Neuronal stem cell (in vitro differentiated cells): ENCODE measurements at regions not wholly inside any gene's neighbourhood (a gene's known extent, or its start where the extent isn't known, plus 50 kb on each side); places are given as distances from the start of the nearest gene placed in this dataset.

Source experiments
- DNase-seq: peaks from one replicate; pipeline ENCODE4 v3.0.0-alpha.2; 2013; ENCODE audit warnings: low spot score
- H2AFZ ChIP-seq: one replicate; pipeline ENCODE4 v1.6.1; 2013; ENCODE audit warnings: mild to moderate bottlenecking, low read length, inconsistent platforms
- H2AK5ac ChIP-seq: 2 replicates; pipeline ENCODE4 v1.6.1; 2013; ENCODE audit warnings: low read depth, mild to moderate bottlenecking, inconsistent platforms, low read length, moderate library complexity, mixed read lengths
- H2BK120ac ChIP-seq: 2 replicates; pipeline ENCODE4 v1.6.1; 2013; ENCODE audit warnings: low read depth, mild to moderate bottlenecking, inconsistent platforms, low read length, moderate library complexity, mixed read lengths
- H2BK12ac ChIP-seq: one replicate; pipeline ENCODE4 v1.6.1; 2013; ENCODE audit warnings: low read length, inconsistent platforms
- H2BK15ac ChIP-seq: 2 replicates; pipeline ENCODE4 v1.6.1; 2013; ENCODE audit warnings: mild to moderate bottlenecking, low read length, inconsistent platforms, mixed read lengths
- H2BK5ac ChIP-seq: one replicate; pipeline ENCODE4 v1.6.1; 2013; ENCODE audit warnings: inconsistent platforms, mild to moderate bottlenecking, low read length, moderate library complexity
- H3K14ac ChIP-seq: one replicate; pipeline ENCODE4 v1.6.1; 2013; ENCODE audit warnings: low read length, inconsistent platforms
- H3K18ac ChIP-seq: 2 replicates; pipeline ENCODE4 v1.6.1; 2013; ENCODE audit warnings: low read length, inconsistent platforms
- H3K23ac ChIP-seq: 2 replicates; pipeline ENCODE4 v1.6.1; 2013; ENCODE audit warnings: low read depth, mild to moderate bottlenecking, mixed read lengths, low read length, inconsistent platforms; ENCODE audit not compliant: poor library complexity
- H3K27ac ChIP-seq: replicated peaks from 3 replicates; pipeline ENCODE4 v1.5.1; 2013; ENCODE audit warnings: low read length, inconsistent platforms
- H3K27me3 ChIP-seq, 3 experiments: 2 replicates each; pipeline ENCODE4 v1.6.1; 2013; ENCODE audit warnings: low read length in 3 of 3, mild to moderate bottlenecking in 2 of 3, inconsistent platforms in 1 of 3, low read depth in 1 of 3, mixed read lengths in 1 of 3, moderate library complexity in 1 of 3; ENCODE audit not compliant: control insufficient read depth in 3 of 3, insufficient read depth in 3 of 3
- H3K36me3 ChIP-seq, 2 donors: replicated peaks in 1 of 2; 2 replicates each; pipeline ENCODE4 v1.6.1; 2013; ENCODE audit warnings: low read length in 2 of 2; ENCODE audit not compliant: control insufficient read depth in 2 of 2, insufficient read depth in 2 of 2
- H3K4ac ChIP-seq: 2 replicates; pipeline ENCODE4 v1.6.1; 2013; ENCODE audit warnings: inconsistent platforms, mild to moderate bottlenecking, low read length, moderate library complexity
- H3K4me1 ChIP-seq, 2 donors: 1 replicate in 1 of 2; 2 replicates in 1 of 2; pipeline ENCODE4 v1.6.1; 2013; ENCODE audit warnings: low read length in 2 of 2, low read depth in 1 of 2; ENCODE audit not compliant: control insufficient read depth in 2 of 2, insufficient read depth in 1 of 2
- H3K4me2 ChIP-seq: one replicate; pipeline ENCODE4 v1.6.1; 2013; ENCODE audit warnings: mild to moderate bottlenecking, low read length, inconsistent platforms; ENCODE audit not compliant: insufficient read depth, poor library complexity, severe bottlenecking
- H3K4me3 ChIP-seq, 2 donors: 2 replicates each; pipeline ENCODE4 v1.5.1; 2013; ENCODE audit warnings: low read length in 2 of 2, mild to moderate bottlenecking in 2 of 2, inconsistent platforms in 1 of 2, moderate library complexity in 1 of 2
- H3K79me1 ChIP-seq: one replicate; pipeline ENCODE4 v1.6.1; 2013; ENCODE audit warnings: low read depth, mild to moderate bottlenecking, inconsistent platforms, low read length, moderate library complexity
- H3K9ac ChIP-seq: one replicate; pipeline ENCODE4 v1.6.1; 2013; ENCODE audit warnings: mild to moderate bottlenecking, low read depth, low read length, inconsistent platforms; ENCODE audit not compliant: poor library complexity
- H3K9me3 ChIP-seq, 2 donors: replicated peaks in 1 of 2; 2 replicates each; pipeline versions ENCODE3 to v1.6.1; 2013; ENCODE audit warnings: low read length in 2 of 2, mild to moderate bottlenecking in 2 of 2, inconsistent platforms in 1 of 2, low read depth in 1 of 2, mixed read lengths in 1 of 2, moderate library complexity in 1 of 2; ENCODE audit not compliant: control insufficient read depth in 2 of 2, insufficient read depth in 1 of 2
- H4K8ac ChIP-seq: one replicate; pipeline ENCODE4 v1.6.1; 2013; ENCODE audit warnings: low read depth, mild to moderate bottlenecking, inconsistent platforms, low read length, moderate library complexity
- H4K91ac ChIP-seq: one replicate; pipeline ENCODE4 v1.6.1; 2013; ENCODE audit warnings: low read length, low read depth, mild to moderate bottlenecking, inconsistent platforms; ENCODE audit not compliant: poor library complexity
- WGBS, 2 donors: extraction: QIAGEN DNeasy Blood & Tissue Kit; methylation state at CpG; one replicate each; pipeline ENCODE4 v1.1.7; 2013; ENCODE audit warnings: missing lambda C conversion rate in 2 of 2, mixed read lengths in 1 of 2; ENCODE audit not compliant: insufficient read length in 2 of 2, insufficient replicate concordance in 1 of 2; ENCODE audit errors: extremely low coverage in 2 of 2; 5-methylcytosine and 5-hydroxymethylcytosine counted together

DNA sequence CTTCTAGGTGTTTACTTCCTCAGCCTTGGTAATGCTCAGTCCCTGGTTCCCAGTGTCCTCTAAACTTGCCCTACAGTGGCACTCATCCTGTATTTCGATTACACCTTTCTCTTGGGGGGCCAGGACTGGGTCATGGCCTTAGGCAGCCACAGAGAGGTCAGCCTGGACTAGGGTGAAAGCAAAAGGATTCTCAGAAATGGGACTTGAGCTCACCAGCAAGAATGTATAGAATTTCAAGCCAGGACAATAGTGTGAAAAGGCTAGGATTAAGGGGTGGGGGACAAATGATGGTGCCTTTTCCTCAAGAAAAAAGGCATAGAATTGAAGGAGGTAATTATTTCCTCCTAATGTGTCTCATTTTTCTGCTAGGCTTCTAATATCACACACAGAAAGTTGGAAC, 166.8 kb upstream of the RUNX1 start:
- peak overlapping the region; percentile 1 for H3K27ac ChIP-seq
- H3K23ac ChIP-seq, result no peak overlapping the region
- no peak overlapping the region for H2BK12ac ChIP-seq
- H3K9me3 ChIP-seq, result no peaks in the 10 kb centered on the region
- H3K36me3 ChIP-seq, result no peaks in the 10 kb centered on the region
- no peak overlapping the region for H2AFZ ChIP-seq
- H3K4me3 ChIP-seq, result no peak overlapping the region
- no peak overlapping the region for H2AK5ac ChIP-seq
- no peak overlapping the region for H4K91ac ChIP-seq
- H3K4me1 ChIP-seq, result peaks cover 0 to 15% of the 10 kb centered on the region in 2 donors
- H3K27me3 ChIP-seq, result no peaks in the 10 kb centered on the region
- no peak overlapping the region for H3K14ac ChIP-seq
- peak overlapping the region; percentile 2 for H3K4me2 ChIP-seq
- H2BK120ac ChIP-seq, result no peak overlapping the region
- no CpG with 5 or more reads among the region's 1 CpG for WGBS, 2 donors
- no peak overlapping the region for H3K9ac ChIP-seq
- H3K18ac ChIP-seq, result no peak overlapping the region
- no peaks in the 10 kb centered on the region for H3K79me1 ChIP-seq
- no peak overlapping the region for H4K8ac ChIP-seq
- H3K4ac ChIP-seq, result no peak overlapping the region
- no peak overlapping the region for H2BK5ac ChIP-seq
- no peak overlapping the region for H2BK15ac ChIP-seq
- peak; percentile 43 for DNase-seq

- Histone ChIP-seq H3K79me1 (no peaks in the 10 kb centered on the region), H3K9me3 (no peaks in the 10 kb centered on the region), H3K27ac (no peak overlapping the region), H2BK12ac (no peak overlapping the region), H2BK5ac (no peak overlapping the region), H2AFZ (no peak overlapping the region), H3K27me3 (no peaks in the 10 kb centered on the region), H2BK15ac (no peak overlapping the region), H2BK120ac (no peak overlapping the region), H4K91ac (no peak overlapping the region), H4K8ac (no peak overlapping the region), H3K4ac (no peak overlapping the region), H3K4me1 (peaks cover 0 to 9% of the 10 kb centered on the region in 2 donors), H3K23ac (no peak overlapping the region), H2AK5ac (no peak overlapping the region), H3K18ac (no peak overlapping the region), H3K36me3 (no peaks in the 10 kb centered on the region), H3K4me3 (no peak overlapping the region), H3K9ac (no peak overlapping the region), H3K14ac (no peak overlapping the region), H3K4me2 (no peak overlapping the region)
- WGBS, 2 donors, result no CpG with 5 or more reads among the region's 3 CpGs
- no peak for DNase-seq
Measured at GRCh38 chr21:35212393-35213127, 163.5 kb upstream of the RUNX1 start.

- Histone ChIP-seq H3K14ac (no peak overlapping the region), H3K4me1 (peaks cover 0 to 3% of the 10 kb centered on the region in 2 donors), H3K79me1 (no peaks in the 10 kb centered on the region), H4K91ac (no peak overlapping the region), H3K23ac (no peak overlapping the region), H4K8ac (no peak overlapping the region), H2AFZ (no peak overlapping the region), H2BK120ac (no peak overlapping the region), H3K18ac (no peak overlapping the region), H3K9ac (no peak overlapping the region), H2BK12ac (no peak overlapping the region), H3K4ac (no peak overlapping the region), H3K9me3 (no peaks in the 10 kb centered on the region), H3K4me3 (no peak overlapping the region), H2BK15ac (no peak overlapping the region), H3K4me2 (no peak overlapping the region), H3K36me3 (no peaks in the 10 kb centered on the region), H2AK5ac (no peak overlapping the region), H3K27me3 (no peaks in the 10 kb centered on the region), H3K27ac (no peak overlapping the region), H2BK5ac (no peak overlapping the region)
- DNase-seq, result no peak
- no CpG with 5 or more reads among the region's 6 CpGs for WGBS, 2 donors
Measured at GRCh38 chr21:35211782-35212181, 162.7 kb upstream of the RUNX1 start.

GRCh38 chr21:35210093-35210492, 161.0 kb upstream of the RUNX1 start:
- H3K27me3 ChIP-seq, result peaks cover 0 to 5% (median 0%) of the 10 kb centered on the region in 3 experiments
- H3K4me1 ChIP-seq, result peaks cover 0 to 5% of the 10 kb centered on the region in 2 donors
- no peak overlapping the region for H2BK5ac ChIP-seq
- H4K91ac ChIP-seq, result no peak overlapping the region
- H3K4ac ChIP-seq, result no peak overlapping the region
- H3K79me1 ChIP-seq, result no peaks in the 10 kb centered on the region
- H3K4me2 ChIP-seq, result no peak overlapping the region
- H3K9ac ChIP-seq, result no peak overlapping the region
- no peak overlapping the region for H3K4me3 ChIP-seq
- no peak overlapping the region for H3K14ac ChIP-seq
- no peak overlapping the region for H2BK12ac ChIP-seq
- no peak overlapping the region for H3K18ac ChIP-seq
- no peak overlapping the region for H2BK15ac ChIP-seq
- DNase-seq, result no peak
- no peak overlapping the region for H3K27ac ChIP-seq
- no peak overlapping the region for H3K23ac ChIP-seq
- no peak overlapping the region for H2AK5ac ChIP-seq
- no peaks in the 10 kb centered on the region for H3K9me3 ChIP-seq
- WGBS, 2 donors, result no CpG with 5 or more reads among the region's 4 CpGs
- no peak overlapping the region for H2AFZ ChIP-seq
- no peak overlapping the region for H4K8ac ChIP-seq
- H3K36me3 ChIP-seq, result no peaks in the 10 kb centered on the region
- no peak overlapping the region for H2BK120ac ChIP-seq
